Smooth muscle cell (in vitro differentiated cells): ENCODE measurements at regions not wholly inside any gene's neighbourhood (a gene's known extent, or its start where the extent isn't known, plus 50 kb on each side); places are given as distances from the start of the nearest gene placed in this dataset.
A peak's percentile ranks its signal among the peaks of the same experiment; 100 is the strongest.

Experiments
- DNase-seq: peaks from one replicate; lab custom pipeline; 2025; ENCODE audit not compliant: unreplicated experiment; lab: John Stamatoyannopoulos, UW
- H2AFZ ChIP-seq: fragments of 200-600 bp; sonication (generic); 2 replicates; pipeline ENCODE4 v1.6.0; 2016; ENCODE audit warnings: antibody characterized with exemption, low read depth, mild to moderate bottlenecking
- H3F3A ChIP-seq: fragments of 200-600 bp; sonication (generic); 2 replicates; pipeline ENCODE4 v1.6.0; 2017; ENCODE audit warnings: antibody characterized with exemption, low read depth
- H3K27ac ChIP-seq: fragments of 200-600 bp; sonication (generic); 2 replicates; pipeline ENCODE4 v1.5.1; 2016; ENCODE audit warnings: low read depth, mild to moderate bottlenecking
- H3K27me3 ChIP-seq: fragments of 200-600 bp; sonication (generic); 2 replicates; pipeline ENCODE4 v1.6.1; 2016; ENCODE audit warnings: low read depth, mild to moderate bottlenecking
- H3K36me3 ChIP-seq: fragments of 200-600 bp; sonication (generic); 2 replicates; pipeline ENCODE4 v1.5.1; 2016; ENCODE audit warnings: low read depth
- H3K4me1 ChIP-seq: fragments of 200-600 bp; sonication (generic); 2 replicates; pipeline ENCODE4 v1.5.1; 2016; ENCODE audit warnings: low read depth
- H3K4me2 ChIP-seq: fragments of 200-600 bp; sonication (generic); 2 replicates; pipeline ENCODE4 v1.6.0; 2016; ENCODE audit warnings: mild to moderate bottlenecking
- H3K4me3 ChIP-seq: fragments of 200-600 bp; sonication (generic); 2 replicates; pipeline ENCODE4 v1.5.1; 2016; ENCODE audit warnings: mild to moderate bottlenecking
- H3K79me2 ChIP-seq: fragments of 200-600 bp; sonication (generic); 2 replicates; pipeline ENCODE4 v1.6.0; 2016; ENCODE audit warnings: low read depth, mild to moderate bottlenecking
- H3K9ac ChIP-seq: fragments of 200-600 bp; sonication (generic); 2 replicates; pipeline ENCODE4 v1.6.0; 2016; ENCODE audit warnings: low read depth
- H3K9me3 ChIP-seq: fragments of 200-600 bp; sonication (generic); replicated peaks from 2 replicates; pipeline ENCODE4 v1.5.1; 2016; ENCODE audit warnings: low read depth
- H4K20me1 ChIP-seq: fragments of 200-600 bp; sonication (generic); 2 replicates; pipeline ENCODE4 v1.6.0; 2016; ENCODE audit warnings: low read depth
- CTCF ChIP-seq: fragments of 200-600 bp; sonication (generic); IDR thresholded peaks from 2 replicates; pipeline ENCODE4 v1.5.1; 2017; ENCODE audit warnings: borderline replicate concordance, mild to moderate bottlenecking, antibody characterized with exemption; ENCODE audit not compliant: insufficient read depth, poor library complexity, severe bottlenecking
- WGBS: methylation state at CpG from one replicate; pipeline ENCODE4 v1.1.7; 2016; ENCODE audit warnings: low lambda C conversion rate; 5-methylcytosine and 5-hydroxymethylcytosine counted together

DNA sequence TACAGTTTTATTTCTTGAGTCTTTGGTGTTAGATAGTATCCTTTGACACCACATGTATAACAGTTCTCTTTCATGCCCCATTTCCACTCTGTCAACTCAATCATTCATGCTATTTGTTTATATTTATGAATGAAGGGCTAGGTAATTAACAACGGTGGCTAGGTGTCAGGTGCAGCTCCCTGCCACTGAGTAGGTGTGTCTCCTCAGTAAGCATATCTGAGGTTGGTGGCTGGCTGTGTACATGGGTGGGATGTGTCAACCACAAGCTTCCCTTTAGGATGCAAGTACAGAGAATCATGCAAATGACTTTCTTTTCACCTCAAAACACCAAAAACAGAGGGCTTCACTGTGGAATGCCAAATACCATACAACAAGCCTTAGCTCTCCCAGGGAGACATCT is 83.4 kb downstream of the ZNF365 start:
- no peak for TF ChIP-seq CTCF
- H3K27me3 ChIP-seq: no peaks in the 10 kb centered on the region
- DNase-seq: no peak

GRCh38 chr10:62459072-62459471 is 84.9 kb downstream of the ZNF365 start:
- TF ChIP-seq CTCF: no peak
- no peaks in the 10 kb centered on the region for H3K27me3 ChIP-seq
- no peaks in the 10 kb centered on the region for H3K9me3 ChIP-seq
- H3K4me2 ChIP-seq: peak overlapping the region; percentile 52
- WGBS: 16% methylated on average over 1 of the region's 1 CpG
- no peak overlapping the region for H3K9ac ChIP-seq
- H3K27ac ChIP-seq: peak overlapping the region; percentile 62
- no peak overlapping the region for H3K4me3 ChIP-seq
- no peaks in the 10 kb centered on the region for H4K20me1 ChIP-seq
- H3F3A ChIP-seq: peaks cover 6% of the 10 kb centered on the region
- H3K79me2 ChIP-seq: no peaks in the 10 kb centered on the region
- no peak for DNase-seq
- H3K4me1 ChIP-seq: peaks cover 2% of the 10 kb centered on the region
- H3K36me3 ChIP-seq: no peaks in the 10 kb centered on the region
- peak overlapping the region; percentile 42 for H2AFZ ChIP-seq

More for the DNA sequence above, 83.4 kb downstream of the ZNF365 start:
- H3K4me2 ChIP-seq: no peak overlapping the region
- no peaks in the 10 kb centered on the region for H4K20me1 ChIP-seq
- H3K4me1 ChIP-seq: peaks cover 2% of the 10 kb centered on the region
- 92% methylated on average over 1 of the region's 1 CpG for WGBS
- no peaks in the 10 kb centered on the region for H3K9me3 ChIP-seq
- no peak overlapping the region for H3K4me3 ChIP-seq
- no peaks in the 10 kb centered on the region for H3K79me2 ChIP-seq
- no peak overlapping the region for H3K9ac ChIP-seq
- H2AFZ ChIP-seq: no peak overlapping the region
- no peak overlapping the region for H3K27ac ChIP-seq
- H3F3A ChIP-seq: peaks cover 6% of the 10 kb centered on the region
- H3K36me3 ChIP-seq: no peaks in the 10 kb centered on the region

DNA sequence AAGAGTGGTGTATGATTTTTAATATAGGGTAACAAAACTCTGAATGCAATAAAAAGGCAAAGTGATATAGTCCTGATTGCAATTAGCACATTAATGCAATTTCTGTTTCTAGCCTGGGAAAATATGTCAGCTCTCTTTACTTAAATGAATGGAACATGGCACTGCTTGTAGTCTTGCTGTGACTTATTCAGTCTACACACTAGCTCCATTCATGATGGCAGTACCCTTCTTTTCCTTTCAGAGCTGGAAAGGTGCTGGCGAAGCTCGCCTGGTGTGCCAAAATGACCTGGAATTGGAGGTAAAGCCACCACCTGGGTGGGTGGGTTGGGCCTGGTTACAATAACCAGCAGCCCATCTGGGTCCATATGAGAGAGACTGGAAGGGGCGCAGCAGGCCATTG is 85.3 kb downstream of the ZNF365 start:
- TF ChIP-seq CTCF: no peak
- Histone ChIP-seq H3K9me3 (no peaks in the 10 kb centered on the region), H3K4me2 (peak overlapping the region; percentile 52), H3F3A (peaks cover 6% of the 10 kb centered on the region), H4K20me1 (no peaks in the 10 kb centered on the region), H3K9ac (no peak overlapping the region), H3K79me2 (no peaks in the 10 kb centered on the region), H3K4me1 (peaks cover 2% of the 10 kb centered on the region), H3K36me3 (no peaks in the 10 kb centered on the region), H3K27me3 (no peaks in the 10 kb centered on the region), H3K27ac (peak overlapping the region; percentile 62), H2AFZ (peak overlapping the region; percentile 42), H3K4me3 (no peak overlapping the region)
- 95% methylated on average over 3 of the region's 3 CpGs for WGBS
- DNase-seq: no peak

DNA sequence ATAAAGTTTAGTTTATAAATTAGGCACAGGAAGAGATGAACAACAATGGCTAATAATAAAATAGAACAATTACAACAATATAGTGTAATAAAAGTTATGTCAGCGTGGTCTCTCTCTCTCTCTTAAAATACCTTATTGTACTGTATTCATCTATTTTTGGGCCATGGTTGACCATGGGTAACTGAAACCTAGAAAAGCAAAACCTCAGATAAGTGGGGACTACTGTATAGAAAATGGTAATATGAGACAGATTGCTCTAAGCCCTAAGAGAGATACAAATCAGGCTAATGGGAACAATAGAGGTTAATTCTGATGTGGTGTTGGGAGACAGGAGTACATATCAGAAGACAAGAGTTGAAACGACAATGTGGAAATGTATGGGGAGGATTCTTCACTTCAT is 86.2 kb downstream of the ZNF365 start:
- H3K9ac ChIP-seq: no peak overlapping the region
- no peak overlapping the region for H3K4me3 ChIP-seq
- H3K27ac ChIP-seq: no peak overlapping the region
- no peaks in the 10 kb centered on the region for H3K27me3 ChIP-seq
- H3K9me3 ChIP-seq: no peaks in the 10 kb centered on the region
- no peaks in the 10 kb centered on the region for H3K36me3 ChIP-seq
- no peak for DNase-seq
- no peak overlapping the region for H2AFZ ChIP-seq
- peaks cover 2% of the 10 kb centered on the region for H3K4me1 ChIP-seq
- WGBS: 97% methylated on average over 2 of the region's 2 CpGs
- TF ChIP-seq CTCF: no peak
- peaks cover 6% of the 10 kb centered on the region for H3F3A ChIP-seq
- no peaks in the 10 kb centered on the region for H4K20me1 ChIP-seq
- H3K79me2 ChIP-seq: no peaks in the 10 kb centered on the region
- H3K4me2 ChIP-seq: no peak overlapping the region
